Caco-2 (cell line): ENCODE measurements at regions not wholly inside any gene's neighbourhood (a gene's known extent, or its start where the extent isn't known, plus 50 kb on each side); places are given as distances from the start of the nearest gene placed in this dataset.

Source experiments
- BruUV-seq: library from RNA; stranded (reverse); fragments of 400-500 nt; replicated peaks from 2 replicates; lab custom pipeline; 2021; lab: Mats Ljungman, UMichigan
- CTCF ChIA-PET: fragments of 300-600 bp; sonication (Branson Sonifier 250); formaldehyde crosslinking; loops from one replicate; lab custom pipeline; 2022; ENCODE audit warnings: antibody characterized with exemption; lab: Charles Lee
- POLR2A ChIA-PET: fragments of 300-600 bp; sonication (Branson Sonifier 250); formaldehyde crosslinking; loops from one replicate; lab custom pipeline; 2022; ENCODE audit warnings: antibody characterized with exemption; lab: Charles Lee
- DNase-seq, 2 experiments: peaks; one replicate each; pipeline versions ENCODE4 v3.0.0 to v3.0.0-alpha.2; 2020 to 2022
- H3K27me3 ChIP-seq: replicated peaks from 2 replicates; pipeline ENCODE4 v1.6.0; 2011; ENCODE audit warnings: low read length; ENCODE audit not compliant: control insufficient read depth, insufficient read depth
- H3K36me3 ChIP-seq: 2 replicates; pipeline ENCODE4 v1.5.1; 2011; ENCODE audit warnings: low read length; ENCODE audit not compliant: control insufficient read depth, insufficient read depth
- H3K4me1 ChIP-seq: fragments of 250-450 bp; sonication (Bioruptor Pico); 2 replicates; pipeline ENCODE4 v1.5.1; 2020; ENCODE audit warnings: mild to moderate bottlenecking
- H3K4me3 ChIP-seq: 2 replicates; pipeline ENCODE4 v1.5.1; 2011; ENCODE audit warnings: low read depth, mild to moderate bottlenecking, control low read depth, low read length
- H3K9me3 ChIP-seq: fragments of 250-450 bp; sonication (Bioruptor Pico); 2 replicates; pipeline ENCODE4 v1.5.1; 2020; ENCODE audit warnings: mild to moderate bottlenecking, moderate library complexity
- H3K27ac Mint-ChIP-seq: one replicate; pipeline ENCODE4 v1.8.0; 2022; ENCODE audit warnings: mixed read lengths; ENCODE audit not compliant: unreplicated experiment
- H3K27me3 Mint-ChIP-seq: one replicate; pipeline ENCODE4 v1.8.0; 2022; ENCODE audit warnings: mixed read lengths; ENCODE audit not compliant: insufficient read depth, unreplicated experiment
- H3K36me3 Mint-ChIP-seq: one replicate; pipeline ENCODE4 v1.8.0; 2022; ENCODE audit warnings: mild to moderate bottlenecking, mixed read lengths; ENCODE audit not compliant: insufficient read depth, unreplicated experiment
- H3K4me1 Mint-ChIP-seq: one replicate; pipeline ENCODE4 v1.8.0; 2022; ENCODE audit warnings: low read depth, mixed read lengths; ENCODE audit not compliant: unreplicated experiment
- H3K4me3 Mint-ChIP-seq: one replicate; pipeline ENCODE4 v1.8.0; 2022; ENCODE audit warnings: mild to moderate bottlenecking, moderate library complexity, mixed read lengths; ENCODE audit not compliant: unreplicated experiment
- H3K9me3 Mint-ChIP-seq: one replicate; pipeline ENCODE4 v1.8.0; 2022; ENCODE audit warnings: mixed read lengths; ENCODE audit not compliant: unreplicated experiment
- intact Hi-C: fragments of 100-400 bp; cut with micrococcal nuclease; formaldehyde crosslinking; loops from one replicate; pipeline ENCODE4 v1.10.0; 2022; ENCODE audit not compliant: unreplicated experiment
- TF ChIP-seq, protein P1 (sequence below), 2 experiments: fragments of 200-600 bp in 1 of 2; IDR thresholded peaks; 1 replicate in 1 of 2; 2 replicates in 1 of 2; pipeline versions ENCODE4 v1.5.1 to v1.8.0; 2011 to 2022; ENCODE audit warnings: antibody characterized with exemption in 1 of 2, control low read depth in 1 of 2, inconsistent platforms in 1 of 2, low read depth in 1 of 2, low read length in 1 of 2, mild to moderate bottlenecking in 1 of 2, moderate library complexity in 1 of 2; ENCODE audit not compliant: insufficient read depth in 1 of 2, severe bottlenecking in 1 of 2, unreplicated experiment in 1 of 2

- Mint-ChIP-seq H3K27ac (no peak overlapping the region), H3K4me1 (peaks cover 7% of the 10 kb centered on the region), H3K36me3 (no peaks in the 10 kb centered on the region), H3K27me3 (peaks cover 2% of the 10 kb centered on the region), H3K9me3 (no peaks in the 10 kb centered on the region), H3K4me3 (no peak overlapping the region)
- intact Hi-C loops: no loop called here
- H3K9me3 ChIP-seq: no peaks in the 10 kb centered on the region
- no peaks in the 10 kb centered on the region for H3K36me3 ChIP-seq
- ChIA-PET POLR2A (interaction anchor here (0.6 kb wide), 1 partner anchor 94 kb away, joined by 3 read pairs; no protein-coding TSS in a partner anchor), CTCF (no interaction called here)
- no peak for DNase-seq
- peaks cover 12% of the 10 kb centered on the region for H3K4me1 ChIP-seq
- TF ChIP-seq, protein P1, sequence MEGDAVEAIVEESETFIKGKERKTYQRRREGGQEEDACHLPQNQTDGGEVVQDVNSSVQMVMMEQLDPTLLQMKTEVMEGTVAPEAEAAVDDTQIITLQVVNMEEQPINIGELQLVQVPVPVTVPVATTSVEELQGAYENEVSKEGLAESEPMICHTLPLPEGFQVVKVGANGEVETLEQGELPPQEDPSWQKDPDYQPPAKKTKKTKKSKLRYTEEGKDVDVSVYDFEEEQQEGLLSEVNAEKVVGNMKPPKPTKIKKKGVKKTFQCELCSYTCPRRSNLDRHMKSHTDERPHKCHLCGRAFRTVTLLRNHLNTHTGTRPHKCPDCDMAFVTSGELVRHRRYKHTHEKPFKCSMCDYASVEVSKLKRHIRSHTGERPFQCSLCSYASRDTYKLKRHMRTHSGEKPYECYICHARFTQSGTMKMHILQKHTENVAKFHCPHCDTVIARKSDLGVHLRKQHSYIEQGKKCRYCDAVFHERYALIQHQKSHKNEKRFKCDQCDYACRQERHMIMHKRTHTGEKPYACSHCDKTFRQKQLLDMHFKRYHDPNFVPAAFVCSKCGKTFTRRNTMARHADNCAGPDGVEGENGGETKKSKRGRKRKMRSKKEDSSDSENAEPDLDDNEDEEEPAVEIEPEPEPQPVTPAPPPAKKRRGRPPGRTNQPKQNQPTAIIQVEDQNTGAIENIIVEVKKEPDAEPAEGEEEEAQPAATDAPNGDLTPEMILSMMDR (IDR thresholded peaks at IDR 0.05; ENCODE audit: insufficient read depth in 1 of 2, low read depth in 1 of 2, low read length in 1 of 2, severe bottlenecking in 1 of 2, unreplicated experiment in 1 of 2): no peak
- no peak overlapping the region for H3K4me3 ChIP-seq
- H3K27me3 ChIP-seq: no peaks in the 10 kb centered on the region
- no TSS peak for BruUV-seq
Measured at GRCh38 chr5:167661605-167662004, 629.8 kb upstream of the WWC1 start.

DNA sequence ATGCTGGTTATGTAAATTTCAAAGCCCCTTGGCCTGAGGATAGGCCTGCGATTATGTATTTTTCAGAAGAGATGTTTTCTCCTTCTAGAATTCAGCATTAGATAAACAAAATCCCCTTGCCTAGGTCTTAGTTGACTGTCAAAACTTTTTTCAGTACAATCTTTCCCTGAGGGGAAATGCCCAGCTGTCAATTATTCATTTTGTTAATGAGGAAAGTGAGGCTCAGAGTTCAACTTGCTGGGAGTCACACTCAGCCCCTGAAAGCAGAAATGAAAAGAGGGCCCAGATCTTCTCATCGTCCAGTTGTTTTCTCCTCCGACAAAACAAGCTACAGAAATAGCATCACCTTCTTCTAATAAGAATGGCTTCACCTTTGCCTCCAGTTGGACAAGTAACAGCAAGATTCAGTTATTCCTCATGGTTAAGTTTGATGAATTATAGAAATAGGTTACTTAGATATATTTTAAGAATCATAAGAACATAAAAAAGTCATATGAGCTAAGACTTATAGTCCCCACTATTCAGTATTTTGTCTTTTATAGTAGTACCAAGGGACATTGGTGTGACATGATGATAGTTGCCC is 627.1 kb upstream of the WWC1 start:
- no peaks in the 10 kb centered on the region for H3K4me1 Mint-ChIP-seq
- no peaks in the 10 kb centered on the region for H3K9me3 ChIP-seq
- TF ChIP-seq, protein P1 (IDR thresholded peaks at IDR 0.05; ENCODE audit: insufficient read depth in 1 of 2, low read depth in 1 of 2, low read length in 1 of 2, severe bottlenecking in 1 of 2, unreplicated experiment in 1 of 2): no peak
- DNase-seq: no peak
- H3K9me3 Mint-ChIP-seq: no peaks in the 10 kb centered on the region
- H3K4me3 ChIP-seq: no peak overlapping the region
- H3K27ac Mint-ChIP-seq: no peak overlapping the region
- no peaks in the 10 kb centered on the region for H3K4me1 ChIP-seq
- H3K27me3 ChIP-seq: no peaks in the 10 kb centered on the region
- H3K27me3 Mint-ChIP-seq: peaks cover 2% of the 10 kb centered on the region
- no TSS peak for BruUV-seq
- H3K36me3 Mint-ChIP-seq: no peaks in the 10 kb centered on the region
- ChIA-PET CTCF (no interaction called here), POLR2A (no interaction called here)
- H3K4me3 Mint-ChIP-seq: no peak overlapping the region
- intact Hi-C loops: no loop called here
- H3K36me3 ChIP-seq: no peaks in the 10 kb centered on the region

- TF ChIP-seq, protein P1 (IDR thresholded peaks at IDR 0.05; ENCODE audit: insufficient read depth in 1 of 2, low read depth in 1 of 2, low read length in 1 of 2, severe bottlenecking in 1 of 2, unreplicated experiment in 1 of 2): no peak
- no peaks in the 10 kb centered on the region for H3K36me3 ChIP-seq
- no peaks in the 10 kb centered on the region for H3K9me3 ChIP-seq
- Mint-ChIP-seq H3K9me3 (no peaks in the 10 kb centered on the region), H3K4me3 (no peak overlapping the region), H3K36me3 (no peaks in the 10 kb centered on the region), H3K27ac (no peak overlapping the region), H3K4me1 (no peaks in the 10 kb centered on the region), H3K27me3 (peaks cover 2% of the 10 kb centered on the region)
- H3K27me3 ChIP-seq: no peaks in the 10 kb centered on the region
- no peaks in the 10 kb centered on the region for H3K4me1 ChIP-seq
- intact Hi-C loops: no loop called here
- POLR2A ChIA-PET: no interaction called here
- no peak for DNase-seq
- CTCF ChIA-PET: no interaction called here
- no TSS peak for BruUV-seq
- H3K4me3 ChIP-seq: no peak overlapping the region
Measured at GRCh38 chr5:167665841-167666375, 625.5 kb upstream of the WWC1 start.
